ENCODE measurements at regions not wholly inside any gene's neighbourhood (a gene's known extent, or its start where the extent isn't known, plus 50 kb on each side); places are given as distances from the start of the nearest gene placed in this dataset.

- TF ChIP-seq EZH2 (IDR thresholded peaks at IDR 0.05; ENCODE audit: borderline replicate concordance, low read depth, low read length, severe bottlenecking) (no peak), CTCF (IDR thresholded peaks at IDR 0.05; ENCODE audit: extremely low read depth in 1 of 2, insufficient read depth in 1 of 2, low read depth in 1 of 2, low read length in 2 of 2) (no peak), POLR2A (IDR thresholded peaks at IDR 0.05; ENCODE audit: low read depth, low read length) (no peak), MAX (IDR thresholded peaks at IDR 0.05; ENCODE audit: insufficient read depth, insufficient read length) (no peak), JUN (IDR thresholded peaks at IDR 0.05; ENCODE audit: borderline replicate concordance, insufficient read depth, insufficient read length, low read depth) (no peak)
These were observed 149.2 kb downstream of the LY86 start for GRCh38 chr6:6737671-6738070.
